ENCODE measurements at regions not wholly inside any gene's neighbourhood (a gene's known extent, or its start where the extent isn't known, plus 50 kb on each side); places are given as distances from the start of the nearest gene placed in this dataset.
"Not testable (repeated sequence)": the region's sequence is repeated elsewhere in the genome, so short reads cannot be mapped to it uniquely, and the experiment has no call there.

DNA sequence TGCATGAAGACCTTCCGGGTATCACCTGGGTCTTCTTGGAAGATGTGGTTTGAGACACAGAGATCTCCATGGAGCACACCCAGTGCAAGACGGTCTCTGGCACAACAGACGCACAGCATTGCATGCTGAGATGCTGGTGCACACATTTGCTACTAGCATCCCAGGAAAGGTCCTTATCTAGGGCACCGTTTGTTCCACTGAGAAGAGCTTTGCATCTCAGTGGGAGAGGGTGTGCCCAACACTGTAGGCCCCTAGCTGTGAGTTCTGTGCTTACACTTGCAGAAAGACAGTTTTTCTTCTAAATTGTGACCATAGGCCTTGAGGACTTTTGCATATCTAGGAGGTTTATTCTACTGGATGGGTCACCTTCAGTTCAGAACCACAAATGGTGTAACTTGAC, 554.1 kb downstream of the MATN1 start:
- Histone ChIP-seq H3K27me3 (replicated peaks; ENCODE audit: control insufficient read depth, insufficient read depth, low read length, poor library complexity, severe bottlenecking) (no peaks in the 10 kb centered on the region), H3K4me3 (ENCODE audit: insufficient read depth, low read depth, low read length, poor library complexity, severe bottlenecking) (no peak overlapping the region), H3K27ac (ENCODE audit: insufficient read depth, low read length, poor library complexity, severe bottlenecking) (no peak overlapping the region), H3K9me3 (ENCODE audit: control insufficient read depth, low read length) (no peaks in the 10 kb centered on the region), H3K36me3 (ENCODE audit: control insufficient read depth, insufficient read depth, low read length) (no peaks in the 10 kb centered on the region), H3K4me1 (ENCODE audit: control insufficient read depth, insufficient read depth, low read length, poor library complexity, severe bottlenecking) (no peaks in the 10 kb centered on the region)
- no peak for DNase-seq

- H3K36me3 ChIP-seq (ENCODE audit: control insufficient read depth, insufficient read depth, low read length), result no peaks in the 10 kb centered on the region
- H3K4me1 ChIP-seq (ENCODE audit: control insufficient read depth, insufficient read depth, low read length, poor library complexity, severe bottlenecking), result no peaks in the 10 kb centered on the region
- no peak overlapping the region for H3K27ac ChIP-seq (ENCODE audit: insufficient read depth, low read length, poor library complexity, severe bottlenecking)
- no peak overlapping the region for H3K4me3 ChIP-seq (ENCODE audit: insufficient read depth, low read depth, low read length, poor library complexity, severe bottlenecking)
- H3K9me3 ChIP-seq (ENCODE audit: control insufficient read depth, low read length), result no peaks in the 10 kb centered on the region
- peaks cover 3% of the 10 kb centered on the region for H3K27me3 ChIP-seq (replicated peaks; ENCODE audit: control insufficient read depth, insufficient read depth, low read length, poor library complexity, severe bottlenecking)
- no peak for DNase-seq
Measured at GRCh38 chr1:30166174-30166573, 557.2 kb downstream of the MATN1 start.

DNA sequence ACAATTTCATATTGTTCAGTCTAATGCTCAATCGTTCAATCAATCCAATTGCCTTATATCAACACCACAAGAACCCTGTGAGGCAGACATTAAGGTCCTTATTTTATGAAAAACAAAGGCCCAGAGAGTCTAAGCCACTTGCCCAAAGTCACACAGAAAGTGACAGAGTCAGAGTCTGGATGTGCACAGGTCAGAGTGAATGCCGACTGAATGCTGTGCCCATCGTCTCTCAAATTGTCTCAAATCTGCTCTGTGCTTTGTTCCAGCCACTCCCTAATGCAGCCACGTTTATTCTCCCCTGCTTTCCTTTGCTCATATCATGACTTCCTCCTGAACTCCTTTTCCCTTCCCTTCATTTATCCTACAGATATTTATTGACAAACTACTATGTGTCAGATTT, 558.3 kb downstream of the MATN1 start:
- no peaks in the 10 kb centered on the region for H3K9me3 ChIP-seq (ENCODE audit: control insufficient read depth, low read length)

GRCh38 chr1:30164693-30165092, 558.7 kb downstream of the MATN1 start:
- no peak overlapping the region for H3K4me3 ChIP-seq (ENCODE audit: insufficient read depth, low read depth, low read length, poor library complexity, severe bottlenecking)
- H3K36me3 ChIP-seq (ENCODE audit: control insufficient read depth, insufficient read depth, low read length), result no peaks in the 10 kb centered on the region
- no peaks in the 10 kb centered on the region for H3K9me3 ChIP-seq (ENCODE audit: control insufficient read depth, low read length)
- H3K4me1 ChIP-seq (ENCODE audit: control insufficient read depth, insufficient read depth, low read length, poor library complexity, severe bottlenecking), result no peaks in the 10 kb centered on the region
- DNase-seq, result no peak
- no peak overlapping the region for H3K27ac ChIP-seq (ENCODE audit: insufficient read depth, low read length, poor library complexity, severe bottlenecking)
- peaks cover 3% of the 10 kb centered on the region for H3K27me3 ChIP-seq (replicated peaks; ENCODE audit: control insufficient read depth, insufficient read depth, low read length, poor library complexity, severe bottlenecking)

More for the DNA sequence above, 558.3 kb downstream of the MATN1 start:
- DNase-seq, result no peak
- no peaks in the 10 kb centered on the region for H3K4me1 ChIP-seq (ENCODE audit: control insufficient read depth, insufficient read depth, low read length, poor library complexity, severe bottlenecking)
- H3K36me3 ChIP-seq (ENCODE audit: control insufficient read depth, insufficient read depth, low read length), result no peaks in the 10 kb centered on the region
- no peak overlapping the region for H3K4me3 ChIP-seq (ENCODE audit: insufficient read depth, low read depth, low read length, poor library complexity, severe bottlenecking)
- no peak overlapping the region for H3K27ac ChIP-seq (ENCODE audit: insufficient read depth, low read length, poor library complexity, severe bottlenecking)
- peaks cover 3% of the 10 kb centered on the region for H3K27me3 ChIP-seq (replicated peaks; ENCODE audit: control insufficient read depth, insufficient read depth, low read length, poor library complexity, severe bottlenecking)

DNA sequence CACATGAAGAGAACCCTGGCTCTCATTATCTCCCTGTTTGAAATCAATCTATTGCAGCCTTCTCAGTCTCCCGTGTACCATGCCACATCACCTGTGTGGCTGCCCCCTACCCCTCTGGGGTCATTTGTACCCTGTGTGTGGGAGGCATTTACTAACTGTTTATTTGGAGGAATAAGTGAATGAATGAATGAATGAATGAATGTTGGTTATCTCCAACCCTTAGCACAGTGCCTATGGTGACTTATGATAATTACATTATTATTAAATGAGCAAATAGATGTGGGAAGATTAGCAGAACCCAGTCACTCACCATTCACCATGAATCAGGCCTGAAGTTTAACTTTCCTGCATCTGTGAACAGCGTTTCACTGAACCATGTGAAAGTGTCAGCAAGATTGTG, 560.8 kb downstream of the MATN1 start:
- no peaks in the 10 kb centered on the region for H3K9me3 ChIP-seq (ENCODE audit: control insufficient read depth, low read length)
- no peak for DNase-seq
- no peak overlapping the region for H3K4me3 ChIP-seq (ENCODE audit: insufficient read depth, low read depth, low read length, poor library complexity, severe bottlenecking)
- peaks cover 8% of the 10 kb centered on the region for H3K27me3 ChIP-seq (replicated peaks; ENCODE audit: control insufficient read depth, insufficient read depth, low read length, poor library complexity, severe bottlenecking)
- H3K4me1 ChIP-seq (ENCODE audit: control insufficient read depth, insufficient read depth, low read length, poor library complexity, severe bottlenecking), result no peaks in the 10 kb centered on the region
- no peaks in the 10 kb centered on the region for H3K36me3 ChIP-seq (ENCODE audit: control insufficient read depth, insufficient read depth, low read length)
- no peak overlapping the region for H3K27ac ChIP-seq (ENCODE audit: insufficient read depth, low read length, poor library complexity, severe bottlenecking)

DNA sequence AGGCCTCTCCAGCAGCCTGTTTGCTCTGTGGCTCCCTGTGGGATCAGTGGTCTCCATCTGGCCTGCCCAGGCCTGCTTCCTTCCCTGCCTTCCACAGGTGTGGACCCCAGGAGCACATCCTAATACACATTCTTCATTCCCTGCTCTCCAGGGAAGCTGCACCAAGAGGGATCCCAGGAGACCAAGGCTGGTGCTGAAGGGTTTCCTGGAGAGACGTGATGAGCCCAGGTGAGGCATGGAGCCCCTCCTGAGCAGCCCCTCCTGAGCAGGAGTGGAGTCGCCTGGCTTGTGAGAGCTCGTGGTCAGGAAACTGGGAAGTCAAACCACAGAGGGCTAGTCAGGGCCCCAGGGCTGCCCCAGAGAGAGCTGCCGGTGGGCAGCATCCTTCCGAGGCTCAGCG, 561.4 kb downstream of the MATN1 start:
- DNase-seq, result no peak
- H3K9me3 ChIP-seq (ENCODE audit: control insufficient read depth, low read length), result no peaks in the 10 kb centered on the region
- H3K27me3 ChIP-seq (replicated peaks; ENCODE audit: control insufficient read depth, insufficient read depth, low read length, poor library complexity, severe bottlenecking), result peaks cover 8% of the 10 kb centered on the region
- no peak overlapping the region for H3K27ac ChIP-seq (ENCODE audit: insufficient read depth, low read length, poor library complexity, severe bottlenecking)
- H3K4me1 ChIP-seq (ENCODE audit: control insufficient read depth, insufficient read depth, low read length, poor library complexity, severe bottlenecking), result no peaks in the 10 kb centered on the region
- no peaks in the 10 kb centered on the region for H3K36me3 ChIP-seq (ENCODE audit: control insufficient read depth, insufficient read depth, low read length)
- H3K4me3 ChIP-seq (ENCODE audit: insufficient read depth, low read depth, low read length, poor library complexity, severe bottlenecking), result no peak overlapping the region

DNA sequence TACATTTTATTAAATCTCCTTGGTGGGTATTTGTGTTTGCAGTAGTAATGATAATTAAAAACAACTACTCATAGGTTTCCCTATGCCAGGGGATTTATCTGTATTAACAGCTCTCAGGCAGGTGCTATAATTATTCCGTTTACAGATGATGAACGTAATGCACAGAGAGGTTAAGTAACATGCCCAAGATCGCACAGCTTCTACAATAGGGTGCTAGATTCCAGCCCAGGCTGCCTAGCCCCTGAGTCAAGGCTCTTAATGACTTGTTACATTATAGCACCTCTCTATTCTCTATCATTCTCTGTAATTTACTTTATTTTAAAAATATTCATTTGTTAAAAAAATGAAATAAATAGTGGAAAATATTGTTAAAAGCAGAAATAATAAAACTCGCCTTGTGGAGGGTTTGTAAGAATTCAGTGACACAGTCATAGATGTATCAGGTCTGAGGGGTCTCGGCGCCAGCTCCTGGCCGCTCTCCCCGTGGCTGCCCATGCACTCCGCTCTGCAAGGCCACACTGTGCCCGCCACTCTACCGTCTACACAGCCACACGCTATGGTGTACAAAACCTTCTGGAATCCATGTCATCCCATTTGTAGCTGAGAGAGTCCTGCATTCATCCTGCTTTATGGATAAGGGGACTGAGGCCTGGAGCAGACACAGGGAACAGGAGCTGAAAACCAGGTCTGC, 562.2 kb downstream of the MATN1 start:
- Histone ChIP-seq H3K36me3 (ENCODE audit: control insufficient read depth, insufficient read depth, low read length) (no peaks in the 10 kb centered on the region), H3K4me1 (ENCODE audit: control insufficient read depth, insufficient read depth, low read length, poor library complexity, severe bottlenecking) (no peaks in the 10 kb centered on the region), H3K9me3 (ENCODE audit: control insufficient read depth, low read length) (no peaks in the 10 kb centered on the region), H3K4me3 (ENCODE audit: insufficient read depth, low read depth, low read length, poor library complexity, severe bottlenecking) (no peak overlapping the region), H3K27me3 (replicated peaks; ENCODE audit: control insufficient read depth, insufficient read depth, low read length, poor library complexity, severe bottlenecking) (peaks cover 8% of the 10 kb centered on the region), H3K27ac (ENCODE audit: insufficient read depth, low read length, poor library complexity, severe bottlenecking) (no peak overlapping the region)
- DNase-seq, result no peak

GRCh38 chr1:30159015-30159414, 564.4 kb downstream of the MATN1 start:
- no peak overlapping the region for H3K27ac ChIP-seq (ENCODE audit: insufficient read depth, low read length, poor library complexity, severe bottlenecking)
- DNase-seq, result no peak
- H3K4me1 ChIP-seq (ENCODE audit: control insufficient read depth, insufficient read depth, low read length, poor library complexity, severe bottlenecking), result no peaks in the 10 kb centered on the region
- H3K36me3 ChIP-seq (ENCODE audit: control insufficient read depth, insufficient read depth, low read length), result no peaks in the 10 kb centered on the region
- no peaks in the 10 kb centered on the region for H3K9me3 ChIP-seq (ENCODE audit: control insufficient read depth, low read length)
- no peak overlapping the region for H3K4me3 ChIP-seq (ENCODE audit: insufficient read depth, low read depth, low read length, poor library complexity, severe bottlenecking)
- peaks cover 8% of the 10 kb centered on the region for H3K27me3 ChIP-seq (replicated peaks; ENCODE audit: control insufficient read depth, insufficient read depth, low read length, poor library complexity, severe bottlenecking)

- not testable (repeated sequence) for DNase-seq; H3K4me3 ChIP-seq (ENCODE audit: insufficient read depth, low read depth, low read length, poor library complexity, severe bottlenecking); H3K36me3 ChIP-seq (ENCODE audit: control insufficient read depth, insufficient read depth, low read length); H3K27ac ChIP-seq (ENCODE audit: insufficient read depth, low read length, poor library complexity, severe bottlenecking); H3K9me3 ChIP-seq (ENCODE audit: control insufficient read depth, low read length); H3K4me1 ChIP-seq (ENCODE audit: control insufficient read depth, insufficient read depth, low read length, poor library complexity, severe bottlenecking); H3K27me3 ChIP-seq (replicated peaks; ENCODE audit: control insufficient read depth, insufficient read depth, low read length, poor library complexity, severe bottlenecking)
Measured at GRCh38 chr1:30155698-30156097, 567.7 kb downstream of the MATN1 start.

DNA sequence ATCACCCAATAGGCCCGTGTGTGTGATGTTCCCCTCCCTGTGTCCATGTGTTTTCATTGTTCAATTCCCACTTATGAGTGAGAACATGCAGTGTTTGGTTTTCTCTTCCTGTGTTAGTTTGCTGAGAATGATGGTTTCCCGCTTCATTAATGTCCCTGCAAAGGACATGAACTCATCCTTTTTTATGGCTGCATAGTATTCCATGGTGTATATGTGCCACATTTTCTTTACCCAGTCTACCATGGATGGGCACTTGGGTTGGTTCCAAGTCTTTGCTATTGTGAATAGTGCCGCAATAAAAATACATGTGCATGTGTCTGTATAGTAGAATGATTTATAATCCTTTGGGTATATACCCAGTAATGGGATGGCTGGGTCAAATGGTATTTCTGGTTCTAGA, 568.1 kb downstream of the MATN1 start:
- DNase-seq; H3K27ac ChIP-seq (ENCODE audit: insufficient read depth, low read length, poor library complexity, severe bottlenecking); H3K36me3 ChIP-seq (ENCODE audit: control insufficient read depth, insufficient read depth, low read length); H3K27me3 ChIP-seq (replicated peaks; ENCODE audit: control insufficient read depth, insufficient read depth, low read length, poor library complexity, severe bottlenecking); H3K9me3 ChIP-seq (ENCODE audit: control insufficient read depth, low read length); H3K4me1 ChIP-seq (ENCODE audit: control insufficient read depth, insufficient read depth, low read length, poor library complexity, severe bottlenecking); H3K4me3 ChIP-seq (ENCODE audit: insufficient read depth, low read depth, low read length, poor library complexity, severe bottlenecking): not testable (repeated sequence)
